ENCODE measurements at regions not wholly inside any gene's neighbourhood (a gene's known extent, or its start where the extent isn't known, plus 50 kb on each side); places are given as distances from the start of the nearest gene placed in this dataset.

DNA sequence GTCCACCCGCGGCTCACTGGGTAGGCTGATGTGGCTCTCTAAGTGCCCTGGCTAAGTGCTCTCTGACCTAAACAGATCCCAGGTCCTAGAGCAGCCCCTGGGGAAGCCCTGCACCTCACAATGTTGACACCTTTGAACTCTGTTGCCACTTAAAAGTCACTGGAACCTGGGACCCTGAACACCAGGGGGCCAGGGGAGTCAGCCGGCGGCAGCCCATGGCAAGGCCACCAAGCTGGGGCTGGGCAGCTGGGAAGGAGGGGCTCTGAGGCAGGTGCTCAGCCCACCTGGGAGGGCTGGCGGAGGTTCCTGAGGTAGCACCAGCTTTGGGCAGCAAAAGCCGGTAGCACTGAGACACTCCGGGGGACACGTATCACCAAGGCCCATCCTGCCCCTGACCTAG is 129.0 kb downstream of the CHSY1 start (continued):
- TF ChIP-seq, protein P1, sequence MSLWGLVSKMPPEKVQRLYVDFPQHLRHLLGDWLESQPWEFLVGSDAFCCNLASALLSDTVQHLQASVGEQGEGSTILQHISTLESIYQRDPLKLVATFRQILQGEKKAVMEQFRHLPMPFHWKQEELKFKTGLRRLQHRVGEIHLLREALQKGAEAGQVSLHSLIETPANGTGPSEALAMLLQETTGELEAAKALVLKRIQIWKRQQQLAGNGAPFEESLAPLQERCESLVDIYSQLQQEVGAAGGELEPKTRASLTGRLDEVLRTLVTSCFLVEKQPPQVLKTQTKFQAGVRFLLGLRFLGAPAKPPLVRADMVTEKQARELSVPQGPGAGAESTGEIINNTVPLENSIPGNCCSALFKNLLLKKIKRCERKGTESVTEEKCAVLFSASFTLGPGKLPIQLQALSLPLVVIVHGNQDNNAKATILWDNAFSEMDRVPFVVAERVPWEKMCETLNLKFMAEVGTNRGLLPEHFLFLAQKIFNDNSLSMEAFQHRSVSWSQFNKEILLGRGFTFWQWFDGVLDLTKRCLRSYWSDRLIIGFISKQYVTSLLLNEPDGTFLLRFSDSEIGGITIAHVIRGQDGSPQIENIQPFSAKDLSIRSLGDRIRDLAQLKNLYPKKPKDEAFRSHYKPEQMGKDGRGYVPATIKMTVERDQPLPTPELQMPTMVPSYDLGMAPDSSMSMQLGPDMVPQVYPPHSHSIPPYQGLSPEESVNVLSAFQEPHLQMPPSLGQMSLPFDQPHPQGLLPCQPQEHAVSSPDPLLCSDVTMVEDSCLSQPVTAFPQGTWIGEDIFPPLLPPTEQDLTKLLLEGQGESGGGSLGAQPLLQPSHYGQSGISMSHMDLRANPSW (CRISPR knock-in tag; IDR thresholded peaks at IDR 0.05), result no peak
- no peak for TF ChIP-seq SP1 (CRISPR knock-in tag; IDR thresholded peaks at IDR 0.05)
- TF ChIP-seq SAFB (IDR thresholded peaks at IDR 0.05; ENCODE audit: borderline replicate concordance, low read depth, low read length), result no peak
- TF ChIP-seq TBL1XR1 (IDR thresholded peaks at IDR 0.05; ENCODE audit: low read length in 2 of 2), result no peak
- TF ChIP-seq, protein P2, sequence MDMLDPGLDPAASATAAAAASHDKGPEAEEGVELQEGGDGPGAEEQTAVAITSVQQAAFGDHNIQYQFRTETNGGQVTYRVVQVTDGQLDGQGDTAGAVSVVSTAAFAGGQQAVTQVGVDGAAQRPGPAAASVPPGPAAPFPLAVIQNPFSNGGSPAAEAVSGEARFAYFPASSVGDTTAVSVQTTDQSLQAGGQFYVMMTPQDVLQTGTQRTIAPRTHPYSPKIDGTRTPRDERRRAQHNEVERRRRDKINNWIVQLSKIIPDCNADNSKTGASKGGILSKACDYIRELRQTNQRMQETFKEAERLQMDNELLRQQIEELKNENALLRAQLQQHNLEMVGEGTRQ (CRISPR knock-in tag; IDR thresholded peaks at IDR 0.05), result no peak
- no peak for TF ChIP-seq BRD4 (IDR thresholded peaks at IDR 0.05)

DNA sequence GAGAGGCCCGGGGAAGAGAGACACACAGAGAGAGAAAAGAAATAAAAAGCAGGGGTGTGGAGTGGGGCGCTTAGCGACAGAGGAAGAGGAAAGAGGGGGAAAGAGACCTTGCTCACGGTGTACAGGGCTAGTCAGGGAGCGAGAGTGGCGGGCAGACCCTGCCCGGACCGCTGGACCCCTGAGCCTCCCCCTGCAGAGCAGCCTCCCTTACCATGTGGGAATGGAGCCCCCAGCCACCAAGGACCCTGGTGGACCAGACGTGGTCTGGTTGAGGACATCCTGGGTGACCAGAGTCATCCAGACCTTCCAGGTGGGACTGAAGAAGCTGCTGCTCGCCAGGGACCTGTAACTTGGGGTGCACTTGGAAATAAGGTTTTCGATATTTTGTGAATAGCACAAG is 129.6 kb downstream of the CHSY1 start:
- H3K4me2 ChIP-seq (ENCODE audit: insufficient read depth, low read length), result no peak overlapping the region
- no peak overlapping the region for H3K4me3 ChIP-seq
- FAIRE-seq (no peak), DNase-seq (ENCODE audit: extremely low read depth in 1 of 4, low spot score in 3 of 4) (no peak), ATAC-seq (peak; percentile 10; the same call in 2 of the 3 replicates)
- BruUV-seq (replicated peaks), result no TSS peak
- H3K9me3 ChIP-seq (replicated peaks; ENCODE audit: control insufficient read depth, insufficient read depth, low read depth, low read length), result no peaks in the 10 kb centered on the region
- intact Hi-C loops (cut with micrococcal nuclease), result no loop called here
- 77% methylated on average over 7 of the region's 11 CpGs for whole genome bisulfite sequencing (ENCODE audit: insufficient coverage, low coverage, missing lambda C conversion rate)
- no peaks in the 10 kb centered on the region for H3K27me3 ChIP-seq (ENCODE audit: control insufficient read depth in 2 of 2, insufficient read depth in 2 of 2, low read length in 2 of 2)
- CTCF ChIA-PET (ENCODE audit: low intra/inter-chr PET ratio), result interaction anchor here (1.4 kb wide), 1 partner anchor 135 kb away, joined by 3 read pairs; no protein-coding TSS in a partner anchor
- H3K9ac ChIP-seq (ENCODE audit: insufficient read depth in 1 of 2, low read depth in 2 of 2, low read length in 2 of 2), result 0 out of 4 replicates have a peak overlapping the region, but pooled peaks of 1 of the 2 experiments have one; percentile 42
- no peaks in the 10 kb centered on the region for H3K79me2 ChIP-seq (ENCODE audit: control insufficient read depth, insufficient read depth, low read length)
- TF ChIP-seq MEF2D (tag; conservative IDR thresholded peaks at IDR 0.05; ENCODE audit: low read depth) (no peak), RFX5 (IDR thresholded peaks at IDR 0.05; ENCODE audit: low read depth, low read length) (no peak)
- TF ChIP-seq, protein P3, sequence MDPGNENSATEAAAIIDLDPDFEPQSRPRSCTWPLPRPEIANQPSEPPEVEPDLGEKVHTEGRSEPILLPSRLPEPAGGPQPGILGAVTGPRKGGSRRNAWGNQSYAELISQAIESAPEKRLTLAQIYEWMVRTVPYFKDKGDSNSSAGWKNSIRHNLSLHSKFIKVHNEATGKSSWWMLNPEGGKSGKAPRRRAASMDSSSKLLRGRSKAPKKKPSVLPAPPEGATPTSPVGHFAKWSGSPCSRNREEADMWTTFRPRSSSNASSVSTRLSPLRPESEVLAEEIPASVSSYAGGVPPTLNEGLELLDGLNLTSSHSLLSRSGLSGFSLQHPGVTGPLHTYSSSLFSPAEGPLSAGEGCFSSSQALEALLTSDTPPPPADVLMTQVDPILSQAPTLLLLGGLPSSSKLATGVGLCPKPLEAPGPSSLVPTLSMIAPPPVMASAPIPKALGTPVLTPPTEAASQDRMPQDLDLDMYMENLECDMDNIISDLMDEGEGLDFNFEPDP (CRISPR knock-in tag; IDR thresholded peaks at IDR 0.05), result no peak
- TF ChIP-seq, protein P4, sequence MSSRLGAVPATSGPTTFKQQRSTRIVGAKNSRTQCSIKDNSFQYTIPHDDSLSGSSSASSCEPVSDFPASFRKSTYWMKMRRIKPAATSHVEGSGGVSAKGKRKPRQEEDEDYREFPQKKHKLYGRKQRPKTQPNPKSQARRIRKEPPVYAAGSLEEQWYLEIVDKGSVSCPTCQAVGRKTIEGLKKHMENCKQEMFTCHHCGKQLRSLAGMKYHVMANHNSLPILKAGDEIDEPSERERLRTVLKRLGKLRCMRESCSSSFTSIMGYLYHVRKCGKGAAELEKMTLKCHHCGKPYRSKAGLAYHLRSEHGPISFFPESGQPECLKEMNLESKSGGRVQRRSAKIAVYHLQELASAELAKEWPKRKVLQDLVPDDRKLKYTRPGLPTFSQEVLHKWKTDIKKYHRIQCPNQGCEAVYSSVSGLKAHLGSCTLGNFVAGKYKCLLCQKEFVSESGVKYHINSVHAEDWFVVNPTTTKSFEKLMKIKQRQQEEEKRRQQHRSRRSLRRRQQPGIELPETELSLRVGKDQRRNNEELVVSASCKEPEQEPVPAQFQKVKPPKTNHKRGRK (tag; IDR thresholded peaks at IDR 0.05), result peak; percentile 75; the same call in 1 of the 2 replicates
- peak overlapping the region; percentile 89 for H2AFZ ChIP-seq (ENCODE audit: low read depth, low read length)
- H3K9me1 ChIP-seq (ENCODE audit: control insufficient read depth, insufficient read depth, low read length), result no peaks in the 10 kb centered on the region
- in situ Hi-C loops (cut with MboI), result no loop called here
- H3K27ac ChIP-seq (ENCODE audit: extremely low read depth, low read depth, low read length), result no peak overlapping the region
- no peaks in the 10 kb centered on the region for H3K36me3 ChIP-seq (ENCODE audit: control insufficient read depth, insufficient read depth, low read length)
- POLR2A ChIA-PET, result no interaction called here
- H4K20me1 ChIP-seq (replicated peaks; ENCODE audit: control insufficient read depth, insufficient read depth, low read length), result no peaks in the 10 kb centered on the region; the same call in 1 of the 2 replicates
- peaks cover 5 to 17% of the 10 kb centered on the region in 2 experiments; a peak in 4 of 5 replicates for H3K4me1 ChIP-seq (replicated peaks in 1 of 2; ENCODE audit: control insufficient read depth in 2 of 2, insufficient read depth in 2 of 2, low read length in 2 of 2)
